Caco-2 (cell line): ENCODE measurements at regions not wholly inside any gene's neighbourhood (a gene's known extent, or its start where the extent isn't known, plus 50 kb on each side); places are given as distances from the start of the nearest gene placed in this dataset.

Source experiments
- BruUV-seq: library from RNA; stranded (reverse); fragments of 400-500 nt; replicated peaks from 2 replicates; lab custom pipeline; 2021; lab: Mats Ljungman, UMichigan
- CTCF ChIA-PET: fragments of 300-600 bp; sonication (Branson Sonifier 250); formaldehyde crosslinking; loops from one replicate; lab custom pipeline; 2022; ENCODE audit warnings: antibody characterized with exemption; lab: Charles Lee
- POLR2A ChIA-PET: fragments of 300-600 bp; sonication (Branson Sonifier 250); formaldehyde crosslinking; loops from one replicate; lab custom pipeline; 2022; ENCODE audit warnings: antibody characterized with exemption; lab: Charles Lee
- DNase-seq, 2 experiments: peaks; one replicate each; pipeline versions ENCODE4 v3.0.0 to v3.0.0-alpha.2; 2020 to 2022
- H3K27me3 ChIP-seq: replicated peaks from 2 replicates; pipeline ENCODE4 v1.6.0; 2011; ENCODE audit warnings: low read length; ENCODE audit not compliant: control insufficient read depth, insufficient read depth
- H3K36me3 ChIP-seq: 2 replicates; pipeline ENCODE4 v1.5.1; 2011; ENCODE audit warnings: low read length; ENCODE audit not compliant: control insufficient read depth, insufficient read depth
- H3K4me1 ChIP-seq: fragments of 250-450 bp; sonication (Bioruptor Pico); 2 replicates; pipeline ENCODE4 v1.5.1; 2020; ENCODE audit warnings: mild to moderate bottlenecking
- H3K4me3 ChIP-seq: 2 replicates; pipeline ENCODE4 v1.5.1; 2011; ENCODE audit warnings: low read depth, mild to moderate bottlenecking, control low read depth, low read length
- H3K9me3 ChIP-seq: fragments of 250-450 bp; sonication (Bioruptor Pico); 2 replicates; pipeline ENCODE4 v1.5.1; 2020; ENCODE audit warnings: mild to moderate bottlenecking, moderate library complexity
- H3K27ac Mint-ChIP-seq: one replicate; pipeline ENCODE4 v1.8.0; 2022; ENCODE audit warnings: mixed read lengths; ENCODE audit not compliant: unreplicated experiment
- H3K27me3 Mint-ChIP-seq: one replicate; pipeline ENCODE4 v1.8.0; 2022; ENCODE audit warnings: mixed read lengths; ENCODE audit not compliant: insufficient read depth, unreplicated experiment
- H3K36me3 Mint-ChIP-seq: one replicate; pipeline ENCODE4 v1.8.0; 2022; ENCODE audit warnings: mild to moderate bottlenecking, mixed read lengths; ENCODE audit not compliant: insufficient read depth, unreplicated experiment
- H3K4me1 Mint-ChIP-seq: one replicate; pipeline ENCODE4 v1.8.0; 2022; ENCODE audit warnings: low read depth, mixed read lengths; ENCODE audit not compliant: unreplicated experiment
- H3K4me3 Mint-ChIP-seq: one replicate; pipeline ENCODE4 v1.8.0; 2022; ENCODE audit warnings: mild to moderate bottlenecking, moderate library complexity, mixed read lengths; ENCODE audit not compliant: unreplicated experiment
- H3K9me3 Mint-ChIP-seq: one replicate; pipeline ENCODE4 v1.8.0; 2022; ENCODE audit warnings: mixed read lengths; ENCODE audit not compliant: unreplicated experiment
- CTCF ChIP-seq, 2 experiments: fragments of 200-600 bp in 1 of 2; IDR thresholded peaks; 1 replicate in 1 of 2; 2 replicates in 1 of 2; pipeline versions ENCODE4 v1.5.1 to v1.8.0; 2011 to 2022; ENCODE audit warnings: antibody characterized with exemption in 1 of 2, control low read depth in 1 of 2, inconsistent platforms in 1 of 2, low read depth in 1 of 2, low read length in 1 of 2, mild to moderate bottlenecking in 1 of 2, moderate library complexity in 1 of 2; ENCODE audit not compliant: insufficient read depth in 1 of 2, severe bottlenecking in 1 of 2, unreplicated experiment in 1 of 2
- intact Hi-C: fragments of 100-400 bp; cut with micrococcal nuclease; formaldehyde crosslinking; loops from one replicate; pipeline ENCODE4 v1.10.0; 2022; ENCODE audit not compliant: unreplicated experiment

DNA sequence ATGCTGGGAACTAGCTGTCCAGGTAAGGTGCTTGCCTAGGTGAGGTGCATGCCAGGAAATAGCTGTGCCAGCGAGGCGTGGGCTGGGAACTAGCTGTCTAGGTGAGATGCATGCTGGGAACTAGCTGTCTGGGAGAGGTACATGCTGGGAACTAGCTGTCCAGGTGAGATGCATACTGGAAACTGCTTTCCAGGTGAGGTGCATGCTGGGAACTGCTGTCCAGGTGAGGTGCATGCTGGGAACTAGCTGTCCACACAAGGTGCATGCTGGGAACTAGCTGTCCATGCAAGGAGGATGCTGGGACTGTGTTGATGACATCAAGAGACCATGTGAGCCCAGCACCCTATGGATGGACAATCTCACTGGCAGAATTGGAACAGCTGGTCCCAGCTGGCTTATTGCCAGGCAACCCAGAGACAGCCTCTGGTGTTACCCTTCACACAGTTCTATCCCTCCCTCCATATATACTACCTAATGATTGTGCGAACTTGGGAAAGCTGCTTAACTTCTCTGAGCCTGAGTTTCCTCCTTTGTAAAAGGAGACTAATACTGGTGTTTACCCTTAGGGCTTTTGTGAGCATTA lies 479.9 kb upstream of the RBFOX1 start:
- DNase-seq, result no peak
- Histone ChIP-seq H3K4me3 (no peak overlapping the region), H3K9me3 (no peaks in the 10 kb centered on the region), H3K4me1 (no peaks in the 10 kb centered on the region), H3K27me3 (no peaks in the 10 kb centered on the region), H3K36me3 (no peaks in the 10 kb centered on the region)
- ChIA-PET POLR2A (no interaction called here), CTCF (no interaction called here)
- Mint-ChIP-seq H3K9me3 (no peaks in the 10 kb centered on the region), H3K36me3 (peaks cover 5% of the 10 kb centered on the region), H3K4me3 (no peak overlapping the region), H3K4me1 (no peaks in the 10 kb centered on the region), H3K27ac (no peak overlapping the region), H3K27me3 (peaks cover 10% of the 10 kb centered on the region)
- no TSS peak for BruUV-seq
- intact Hi-C loops, result no loop called here
- TF ChIP-seq CTCF (IDR thresholded peaks at IDR 0.05; ENCODE audit: insufficient read depth in 1 of 2, low read depth in 1 of 2, low read length in 1 of 2, severe bottlenecking in 1 of 2, unreplicated experiment in 1 of 2), result no peak

- Mint-ChIP-seq H3K4me1 (peaks cover 6% of the 10 kb centered on the region), H3K27me3 (peaks cover 5% of the 10 kb centered on the region), H3K27ac (no peak overlapping the region), H3K4me3 (no peak overlapping the region), H3K9me3 (peaks cover 8% of the 10 kb centered on the region), H3K36me3 (peaks cover 5% of the 10 kb centered on the region)
- no TSS peak for BruUV-seq
- ChIA-PET POLR2A (no interaction called here), CTCF (no interaction called here)
- no peak for DNase-seq
- intact Hi-C loops, result no loop called here
- Histone ChIP-seq H3K27me3 (no peaks in the 10 kb centered on the region), H3K4me1 (no peaks in the 10 kb centered on the region), H3K4me3 (no peak overlapping the region), H3K9me3 (no peaks in the 10 kb centered on the region), H3K36me3 (no peaks in the 10 kb centered on the region)
- no peak for TF ChIP-seq CTCF (IDR thresholded peaks at IDR 0.05; ENCODE audit: insufficient read depth in 1 of 2, low read depth in 1 of 2, low read length in 1 of 2, severe bottlenecking in 1 of 2, unreplicated experiment in 1 of 2)
Observed at GRCh38 chr16:6846452-6846851, 486.2 kb upstream of the RBFOX1 start.

DNA sequence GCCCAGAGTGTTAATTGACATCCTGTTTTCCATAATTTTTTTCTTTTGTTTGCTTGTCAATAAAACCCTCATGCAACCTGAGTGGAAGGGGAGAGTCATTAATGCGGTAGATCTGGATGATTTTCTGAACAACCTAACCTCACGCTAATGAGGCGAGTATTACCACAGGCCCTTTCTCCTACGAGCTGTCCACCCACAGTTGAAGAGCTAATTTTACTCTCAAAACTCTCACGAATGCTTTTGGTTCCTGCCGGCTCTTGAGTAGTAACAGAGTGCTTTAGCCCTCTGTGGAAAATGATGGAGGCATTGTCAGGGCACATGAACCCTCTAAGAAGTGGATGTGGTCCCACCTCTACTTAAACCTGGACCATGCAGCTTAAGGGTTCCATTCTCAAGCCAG lies 491.3 kb upstream of the RBFOX1 start:
- H3K27me3 ChIP-seq, result no peaks in the 10 kb centered on the region
- Mint-ChIP-seq H3K27me3 (peaks cover 3% of the 10 kb centered on the region), H3K4me1 (peaks cover 4% of the 10 kb centered on the region), H3K9me3 (peaks cover 8% of the 10 kb centered on the region), H3K27ac (no peak overlapping the region), H3K4me3 (no peak overlapping the region), H3K36me3 (no peaks in the 10 kb centered on the region)
- no peak overlapping the region for H3K4me3 ChIP-seq
- BruUV-seq, result no TSS peak
- no peak for TF ChIP-seq CTCF (IDR thresholded peaks at IDR 0.05; ENCODE audit: insufficient read depth in 1 of 2, low read depth in 1 of 2, low read length in 1 of 2, severe bottlenecking in 1 of 2, unreplicated experiment in 1 of 2)
- intact Hi-C loops, result no loop called here
- no peak for DNase-seq
- H3K4me1 ChIP-seq, result no peaks in the 10 kb centered on the region
- H3K9me3 ChIP-seq, result no peaks in the 10 kb centered on the region
- ChIA-PET CTCF (interaction anchor here (0.6 kb wide), 1 partner anchor 186 kb away, joined by 3 read pairs; no protein-coding TSS in a partner anchor), POLR2A (no interaction called here)
- no peaks in the 10 kb centered on the region for H3K36me3 ChIP-seq
